ENCODE measurements at regions not wholly inside any gene's neighbourhood (a gene's known extent, or its start where the extent isn't known, plus 50 kb on each side); places are given as distances from the start of the nearest gene placed in this dataset.

- no peak for TF ChIP-seq CTCF (IDR thresholded peaks at IDR 0.05)
- no peak for TF ChIP-seq POLR2AphosphoS5 (IDR thresholded peaks at IDR 0.05)
Measured at GRCh38 chr1:43077273-43077672, 94.8 kb downstream of the EBNA1BP2 start.
